Middle frontal gyrus (tissue), 1 donor: ENCODE measurements at regions not wholly inside any gene's neighbourhood (a gene's known extent, or its start where the extent isn't known, plus 50 kb on each side); places are given as distances from the start of the nearest gene placed in this dataset.
"Not testable (repeated sequence)": the region's sequence is repeated elsewhere in the genome, so short reads cannot be mapped to it uniquely, and the experiment has no call there.

Experiments used
- DNase-seq: peaks from one replicate; pipeline ENCODE4 v3.0.0-alpha.2; 2015; ENCODE audit warnings: low spot score; ENCODE audit errors: extremely low spot score

DNA sequence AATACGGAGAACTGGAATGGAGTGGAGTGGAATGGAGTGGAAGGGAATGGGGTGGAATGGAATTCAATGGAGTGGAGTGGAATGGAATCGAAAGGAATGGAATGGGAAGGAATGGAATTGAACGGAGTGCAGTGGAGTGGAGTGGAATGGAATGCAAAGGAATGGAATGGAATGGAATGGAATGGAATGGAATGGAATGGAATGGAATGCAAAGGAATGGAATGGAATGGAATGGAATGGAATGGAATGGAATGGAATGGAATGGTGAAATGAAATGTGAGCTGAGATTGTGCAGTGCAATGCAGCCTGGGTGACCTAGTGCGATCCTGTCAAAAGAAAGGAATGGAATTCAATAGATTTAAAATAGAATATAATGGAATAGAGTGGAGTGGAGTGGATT, 357.3 kb upstream of the WSB1 start:
- DNase-seq = not testable (repeated sequence)

DNA sequence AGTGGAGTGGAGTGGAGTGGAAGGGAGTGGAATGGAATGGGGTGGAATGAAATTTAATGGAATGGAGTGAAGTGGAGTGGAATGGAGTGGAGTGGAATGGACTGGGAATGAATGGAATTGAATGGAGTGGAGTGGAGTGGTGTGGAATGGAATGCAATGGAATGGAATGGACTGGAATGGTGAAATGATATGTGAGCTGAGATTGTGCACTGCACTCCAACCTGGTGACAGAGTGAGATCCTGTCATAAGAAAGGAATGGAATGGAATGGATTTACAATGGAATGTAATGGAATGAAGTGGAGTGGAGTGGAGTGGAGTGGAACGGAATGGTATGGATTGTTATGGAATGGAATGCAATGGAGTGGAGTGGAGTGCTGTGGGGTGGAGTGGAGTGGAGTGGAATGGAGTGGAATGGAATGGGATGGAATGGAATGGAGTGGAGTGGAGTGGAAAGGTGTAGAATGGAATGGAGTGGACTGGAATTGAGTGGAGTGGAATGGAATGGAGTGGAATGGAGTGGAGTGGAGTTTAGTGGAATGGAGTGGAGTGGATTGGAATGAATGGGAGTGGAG, 356.1 kb upstream of the WSB1 start:
- DNase-seq = not testable (repeated sequence)

DNA sequence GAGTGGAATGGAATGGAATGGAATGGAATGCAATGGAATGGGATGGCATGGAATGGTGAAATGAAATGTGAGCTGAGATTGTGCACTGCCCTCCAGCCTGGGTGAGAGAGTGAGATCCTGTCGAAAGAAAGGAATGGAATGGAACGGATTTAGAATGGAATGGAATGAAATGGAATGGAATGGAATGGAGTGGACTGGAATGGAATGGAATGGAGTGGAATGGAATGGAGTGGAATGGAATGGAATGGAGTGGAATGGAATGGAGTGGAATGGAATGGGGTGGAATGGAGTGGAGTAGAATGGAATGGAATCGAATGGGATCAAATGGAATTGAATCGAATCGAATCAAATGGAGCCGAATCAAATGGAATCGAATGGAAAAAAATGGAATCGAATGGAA, 354.2 kb upstream of the WSB1 start:
- DNase-seq = not testable (repeated sequence)

DNA sequence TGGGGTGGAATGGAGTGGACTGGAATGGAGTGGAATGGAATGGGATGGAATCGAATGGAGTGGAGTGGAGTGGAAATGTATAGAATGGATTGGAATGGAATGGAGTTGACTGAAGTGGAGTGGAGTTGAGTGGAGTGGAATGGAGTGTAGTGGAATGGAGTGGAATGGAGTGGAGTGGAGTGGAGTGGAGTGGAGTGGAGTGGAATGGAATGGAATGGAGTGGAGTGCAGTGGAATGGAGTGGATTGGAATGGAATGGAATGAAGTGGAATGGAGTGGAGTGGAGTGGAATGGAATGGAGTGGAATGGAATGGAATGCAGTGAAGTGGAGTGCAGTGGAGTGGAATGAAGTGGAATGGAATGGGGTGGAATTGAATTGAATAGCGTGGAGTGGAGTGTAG, 353.3 kb upstream of the WSB1 start:
- not testable (repeated sequence) for DNase-seq

- DNase-seq = no peak
Measured at GRCh38 chr17:26962255-26963162, 331.4 kb upstream of the WSB1 start.

GRCh38 chr17:26963163-26963503, 330.8 kb upstream of the WSB1 start:
- DNase-seq = no peak

- not testable (repeated sequence) for DNase-seq
Measured at GRCh38 chr17:26965898-26966624, 327.9 kb upstream of the WSB1 start.

GRCh38 chr17:26966625-26967179, 327.2 kb upstream of the WSB1 start:
- not testable (repeated sequence) for DNase-seq

GRCh38 chr17:26981845-26982425, 312.0 kb upstream of the WSB1 start:
- DNase-seq = not testable (repeated sequence)

- DNase-seq = not testable (repeated sequence)
Measured at GRCh38 chr17:26982563-26982962, 311.4 kb upstream of the WSB1 start.

- not testable (repeated sequence) for DNase-seq
Measured at GRCh38 chr17:26987851-26988250, 306.1 kb upstream of the WSB1 start.

DNA sequence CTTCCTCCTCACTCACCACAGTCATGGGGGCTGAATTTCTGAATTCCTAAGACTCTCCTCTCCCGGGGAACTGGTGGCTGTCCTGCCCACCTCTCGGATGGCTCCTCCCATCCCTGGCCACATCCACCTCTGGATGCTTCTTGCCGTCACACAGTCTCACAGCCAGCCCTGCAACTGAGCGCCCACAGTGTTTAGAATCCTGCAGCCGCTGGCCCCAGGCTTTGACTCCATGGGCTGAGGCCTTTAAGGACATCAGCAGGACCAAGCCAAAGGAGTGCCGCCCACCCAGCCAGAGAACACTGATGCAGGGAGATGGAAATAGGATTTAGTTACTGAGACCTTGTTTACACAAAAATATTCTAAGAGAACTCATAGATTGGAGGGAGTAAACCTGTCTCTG, 299.3 kb upstream of the WSB1 start:
- not testable (repeated sequence) for DNase-seq

GRCh38 chr17:26996146-26996916, 297.6 kb upstream of the WSB1 start:
- not testable (repeated sequence) for DNase-seq

GRCh38 chr17:27007734-27008531, 286.0 kb upstream of the WSB1 start:
- DNase-seq = not testable (repeated sequence)

- DNase-seq = no peak
Measured at GRCh38 chr17:27009087-27009486, 284.8 kb upstream of the WSB1 start.

- DNase-seq = not testable (repeated sequence)
Measured at GRCh38 chr17:27010138-27010537, 283.8 kb upstream of the WSB1 start.

- DNase-seq = not testable (repeated sequence)
Measured at GRCh38 chr17:27030552-27030951, 263.4 kb upstream of the WSB1 start.

DNA sequence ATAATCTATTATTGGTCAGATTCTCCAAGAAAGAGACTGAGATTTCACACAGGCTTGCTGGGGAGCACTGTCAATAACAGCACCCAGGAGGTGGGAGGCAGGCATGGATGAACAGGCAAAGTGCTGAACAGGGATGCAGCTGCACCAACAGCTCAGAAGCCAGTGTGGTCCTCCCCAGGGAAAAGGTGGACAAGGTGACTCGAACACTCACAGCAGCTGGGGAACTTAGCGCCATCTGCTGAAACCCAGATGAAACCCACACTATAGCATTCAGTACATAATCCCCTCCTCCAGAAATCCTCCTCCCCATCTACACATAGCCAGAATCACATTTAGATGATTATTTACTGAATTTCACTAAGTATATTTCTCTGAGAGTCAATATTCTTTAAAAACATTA, 255.2 kb upstream of the WSB1 start:
- DNase-seq = no peak

DNA sequence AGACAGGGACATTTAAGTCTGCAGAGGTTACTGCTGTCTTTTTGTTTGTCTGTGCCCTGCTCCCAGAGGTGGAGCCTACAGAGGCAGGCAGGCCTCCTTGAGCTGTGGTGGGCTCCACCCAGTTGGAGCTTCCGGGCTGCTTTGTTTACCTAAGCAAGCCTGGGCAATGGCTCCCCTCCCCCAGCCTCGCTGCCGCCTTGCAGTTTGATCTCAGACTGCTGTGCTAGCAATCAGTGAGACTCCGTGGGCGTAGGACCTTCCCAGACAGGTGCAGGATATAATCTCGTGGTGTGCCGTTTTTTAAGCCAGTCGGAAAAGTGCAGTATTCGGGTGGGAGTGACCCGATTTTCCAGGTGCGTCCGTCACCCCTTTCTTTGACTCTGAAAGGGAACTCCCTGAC, 248.9 kb upstream of the WSB1 start:
- DNase-seq = not testable (repeated sequence)
